Hematopoietic multipotent progenitor cell treated with erythropoietin and hydrocortisone succinate and interleukin-3 and kit ligand, for 17 days (in vitro differentiated cells): ENCODE measurements at regions not wholly inside any gene's neighbourhood (a gene's known extent, or its start where the extent isn't known, plus 50 kb on each side); places are given as distances from the start of the nearest gene placed in this dataset.

Experiments used
- DNase-seq: peaks from one replicate; pipeline ENCODE4 v3.0.0-alpha.2; 2015; ENCODE audit warnings: low spot score

DNA sequence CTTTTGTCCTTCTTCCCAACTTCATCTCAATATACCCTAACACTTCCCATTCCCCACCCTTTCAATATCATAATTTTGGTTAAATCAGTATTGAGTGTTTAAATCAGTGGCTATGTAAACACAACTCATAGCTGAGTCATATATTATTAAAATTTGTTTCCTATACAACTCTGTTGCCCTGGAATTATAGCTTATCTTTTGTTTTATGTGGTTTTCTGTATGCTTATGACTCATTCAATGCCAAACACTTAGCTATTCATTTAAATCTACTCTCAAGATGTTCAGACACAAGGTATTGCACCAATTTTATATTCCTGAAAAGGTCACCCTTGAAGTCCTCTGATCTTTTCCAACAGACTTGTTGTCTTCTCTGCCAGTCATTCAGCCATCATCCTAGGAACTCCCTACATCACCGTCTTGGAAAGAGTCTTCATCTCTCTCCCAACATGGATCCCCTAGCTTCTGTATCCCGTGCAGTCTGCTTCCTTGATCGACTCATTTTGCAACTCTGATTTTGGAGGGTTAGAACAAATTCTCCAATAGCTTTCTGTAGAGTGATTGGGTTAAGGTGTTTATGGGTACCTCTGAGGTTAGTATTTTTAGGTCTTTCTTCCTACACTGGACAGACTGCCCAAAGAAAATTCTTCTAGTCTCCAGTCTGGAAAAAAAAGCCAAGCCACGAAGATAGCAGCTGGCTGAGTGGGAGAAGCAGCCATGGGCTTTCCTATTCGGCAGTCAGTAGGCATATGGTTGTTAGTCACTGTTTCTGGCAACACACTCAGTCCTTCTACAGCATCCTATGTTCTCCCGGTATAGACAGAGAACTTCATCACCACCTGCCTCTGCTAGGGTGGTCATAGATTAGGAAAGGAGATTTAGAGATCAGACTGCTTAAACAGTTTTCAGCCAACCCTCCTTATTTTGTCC lies 102.1 kb downstream of the CRPPA start:
- no peak for DNase-seq

DNA sequence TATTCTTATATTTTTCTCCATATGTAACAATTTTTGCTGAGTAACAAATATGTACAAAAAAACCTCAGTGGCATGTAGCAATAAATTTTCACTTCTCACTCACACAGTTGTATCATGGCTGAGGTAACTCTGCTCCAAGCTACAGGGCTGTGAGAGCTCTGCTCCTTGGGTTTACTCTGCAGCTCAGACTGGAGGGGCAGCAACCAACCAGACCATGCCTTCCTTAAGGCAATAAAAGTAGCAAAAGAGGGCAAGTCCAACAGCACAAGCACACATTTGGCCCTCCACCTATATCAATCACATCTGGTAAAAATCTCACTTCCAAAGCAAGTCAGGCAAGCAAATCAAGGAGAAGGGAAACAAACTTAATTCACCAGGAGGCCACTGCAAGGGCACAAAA lies 102.9 kb downstream of the CRPPA start:
- DNase-seq: no peak

DNA sequence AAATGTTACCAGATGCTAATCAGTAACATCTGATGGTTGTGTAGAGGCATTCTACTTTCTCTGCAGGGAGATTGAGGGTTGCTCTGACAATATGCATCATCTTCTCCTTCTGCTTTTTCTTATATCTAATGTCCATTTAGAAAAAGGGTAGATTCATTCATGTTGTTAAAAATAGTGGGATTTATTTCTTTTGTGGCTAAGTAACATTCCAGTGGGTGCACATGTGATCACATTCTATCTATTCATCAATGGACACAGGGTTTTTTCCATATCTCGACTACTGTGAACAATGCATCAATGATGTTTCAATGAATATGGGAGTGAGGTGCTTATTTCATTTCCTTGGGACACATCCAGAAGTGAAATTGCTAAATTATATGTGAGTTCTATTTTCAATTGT lies 103.9 kb downstream of the CRPPA start:
- DNase-seq: no peak

- no peak for DNase-seq
Observed at GRCh38 chr7:16315280-16315679, 106.1 kb downstream of the CRPPA start.

DNA sequence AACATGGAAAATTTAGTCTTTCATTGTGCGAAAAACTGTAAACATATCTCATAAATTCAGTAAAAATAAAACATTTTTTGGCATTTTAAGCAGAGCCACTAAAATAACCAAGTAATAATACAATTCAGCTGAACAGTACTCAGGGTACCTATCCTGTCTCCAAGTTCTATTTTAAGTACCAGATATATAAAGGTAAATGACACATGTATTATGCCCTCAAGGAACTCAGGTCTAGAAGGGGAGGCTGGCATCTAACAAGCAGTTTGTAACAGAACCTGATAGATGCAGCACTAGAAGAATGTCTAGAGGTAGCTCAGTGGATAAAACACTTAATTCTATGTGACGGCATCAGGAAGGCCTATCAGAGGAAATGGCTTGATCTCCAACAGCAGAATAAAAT lies 112.2 kb downstream of the CRPPA start:
- DNase-seq: no peak

- no peak for DNase-seq
Observed at GRCh38 chr7:16301291-16301690, 120.0 kb downstream of the CRPPA start.

DNA sequence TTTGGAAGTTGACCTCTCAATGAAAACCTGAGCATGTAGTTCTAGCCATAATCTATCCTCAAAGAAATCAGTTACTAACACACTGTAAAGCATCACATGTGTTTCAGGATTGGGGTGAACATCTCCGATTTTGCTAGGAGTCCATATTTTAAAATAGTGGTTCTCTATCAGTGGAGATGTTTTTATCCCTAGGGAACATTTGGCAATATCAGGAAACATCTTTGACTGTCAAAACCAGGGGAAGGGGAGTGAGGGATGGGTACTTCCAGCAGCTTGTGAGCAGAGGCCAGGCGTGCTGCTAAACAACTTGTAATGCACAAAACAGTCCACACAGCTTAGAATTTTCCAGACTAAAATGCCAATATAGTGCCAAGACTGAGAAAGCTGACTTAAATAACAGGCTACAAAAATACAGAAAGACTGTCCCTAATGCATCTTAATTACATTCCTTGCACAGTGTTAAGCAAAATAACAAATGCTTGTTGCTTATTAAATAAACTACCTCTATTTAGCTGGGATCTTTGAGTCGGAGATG lies 120.9 kb downstream of the CRPPA start:
- no peak for DNase-seq

- DNase-seq: no peak
Observed at GRCh38 chr7:16299853-16300252, 121.5 kb downstream of the CRPPA start.

DNA sequence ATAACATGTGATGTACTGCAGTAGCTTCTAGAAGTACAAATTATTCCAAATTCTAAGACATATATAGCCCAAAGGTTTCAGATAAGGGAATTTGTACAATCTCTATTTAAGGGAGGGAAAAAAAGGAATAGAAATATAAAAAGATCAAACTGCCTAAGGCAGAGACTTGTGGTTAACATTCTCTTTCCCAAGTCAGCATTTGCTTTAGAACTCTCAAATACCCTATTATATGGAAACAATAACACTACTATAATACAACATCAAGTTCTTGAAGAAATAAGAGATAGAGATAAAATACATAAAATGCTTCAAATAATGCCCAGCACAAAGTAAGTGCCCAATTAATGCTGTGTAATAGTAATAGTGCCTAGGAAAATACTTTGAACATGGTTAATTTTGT lies 123.1 kb downstream of the CRPPA start:
- DNase-seq: no peak

GRCh38 chr7:16295558-16295957 lies 125.8 kb downstream of the CRPPA start:
- no peak for DNase-seq

GRCh38 chr7:16293669-16294425 lies 127.5 kb downstream of the CRPPA start:
- no peak for DNase-seq

GRCh38 chr7:16284581-16284980 lies 136.8 kb downstream of the CRPPA start:
- DNase-seq: no peak

- DNase-seq: no peak
Observed at GRCh38 chr7:16278167-16278787, 143.1 kb downstream of the CRPPA start.

DNA sequence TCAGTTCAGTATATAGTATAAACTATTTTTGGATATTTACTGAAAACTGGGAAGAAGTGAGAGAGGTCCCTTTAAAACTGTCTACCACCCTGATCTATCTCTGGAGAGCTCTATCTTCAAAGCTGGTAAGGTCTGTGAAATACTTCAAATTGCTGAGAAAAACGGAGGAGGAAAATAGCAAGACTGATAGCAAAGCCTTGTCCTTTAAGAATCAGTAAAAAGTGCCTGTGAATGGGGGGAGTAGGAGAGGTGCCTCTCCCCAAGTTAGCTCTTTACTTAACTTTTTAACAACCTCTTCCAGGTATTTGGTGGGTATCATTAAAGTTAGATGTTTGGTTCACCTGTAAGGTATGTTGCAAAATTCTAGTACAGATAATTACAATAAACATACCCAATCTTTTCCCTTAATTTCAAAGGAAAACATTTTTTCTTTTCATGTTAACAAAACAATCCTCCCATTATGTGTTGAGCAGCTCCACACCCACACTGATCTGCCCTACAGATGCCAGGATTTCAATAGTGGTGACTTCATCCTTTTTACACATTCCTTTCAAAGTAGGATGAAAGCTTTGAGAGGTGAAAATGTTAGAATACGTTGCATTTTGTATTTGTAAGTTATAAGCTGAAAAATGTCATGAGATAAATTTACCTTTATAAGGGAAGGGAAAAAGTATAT lies 149.2 kb downstream of the CRPPA start:
- no peak for DNase-seq

DNA sequence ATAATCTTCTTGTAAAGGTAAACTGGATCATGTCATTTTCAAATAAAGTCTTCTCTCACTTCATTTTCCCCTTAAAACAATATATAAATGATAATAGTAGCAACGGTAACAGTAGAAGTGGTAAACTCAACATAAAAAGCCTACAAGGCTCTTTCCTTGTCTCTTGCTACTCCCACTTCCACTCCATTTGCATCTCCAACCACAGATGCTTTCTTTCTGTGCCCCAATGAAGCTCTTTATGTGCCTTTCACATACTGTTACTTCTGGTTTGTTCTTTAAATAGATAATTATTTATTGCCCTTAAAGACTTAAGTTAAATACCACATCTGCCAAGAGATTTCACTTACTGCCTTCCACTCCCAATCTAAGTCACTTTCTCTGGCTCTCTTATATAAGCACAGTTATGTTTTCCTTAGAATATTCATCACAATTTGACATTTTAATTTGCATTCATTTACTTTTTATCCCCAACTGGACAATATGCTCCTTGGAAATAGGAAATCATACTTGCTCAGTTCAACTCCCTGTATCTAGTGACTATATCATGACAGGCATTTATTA lies 149.9 kb downstream of the CRPPA start:
- no peak for DNase-seq

DNA sequence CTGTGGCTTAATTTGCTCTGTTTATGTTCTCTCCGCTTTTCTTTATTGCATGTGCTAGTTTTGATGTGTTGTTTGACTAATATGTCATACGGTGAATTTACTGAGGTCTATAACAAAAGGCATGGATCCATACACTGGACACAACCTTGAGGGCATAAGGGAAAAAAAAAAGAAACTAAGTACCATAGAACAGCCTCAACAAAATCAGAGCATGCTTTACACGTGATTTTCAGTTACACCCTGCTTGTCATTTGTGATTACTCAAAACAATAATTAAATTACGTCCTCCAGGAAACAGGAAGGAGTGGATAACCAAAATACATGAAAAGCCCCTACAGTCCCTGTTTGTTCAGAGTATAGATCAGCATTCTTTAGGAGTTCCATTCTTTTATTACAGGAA lies 150.5 kb downstream of the CRPPA start:
- DNase-seq: no peak

GRCh38 chr7:16268821-16269768 lies 152.2 kb downstream of the CRPPA start:
- DNase-seq: peak; percentile 14

GRCh38 chr7:16267953-16268820 lies 153.2 kb downstream of the CRPPA start:
- DNase-seq: no peak

DNA sequence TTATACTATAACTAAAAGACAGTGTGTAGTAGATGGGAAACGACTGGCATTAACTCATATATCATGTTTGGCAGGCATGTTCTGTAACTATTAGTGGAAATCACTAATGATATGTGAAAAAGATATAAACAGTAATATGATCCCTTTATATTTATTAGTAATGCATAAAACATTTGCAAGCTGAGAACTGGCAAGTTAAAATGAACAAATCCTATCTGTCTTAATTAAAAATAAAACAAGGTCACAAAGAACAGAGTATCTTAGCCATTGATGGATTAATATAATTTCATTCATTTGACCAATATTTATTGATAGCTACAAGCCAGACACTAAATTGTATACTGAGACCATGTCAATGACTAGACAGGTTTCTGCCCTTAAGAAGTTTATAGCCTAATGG lies 154.5 kb downstream of the CRPPA start:
- DNase-seq: no peak
